HG03175 (cell line): ENCODE measurements at regions not wholly inside any gene's neighbourhood (a gene's known extent, or its start where the extent isn't known, plus 50 kb on each side); places are given as distances from the start of the nearest gene placed in this dataset.

Source experiments
- ATAC-seq: cut with Tn5 transposase; IDR thresholded peaks from one replicate; pipeline ENCODE4 v1.9.1; 2021; ENCODE audit warnings: mild to moderate bottlenecking, moderate library complexity; ENCODE audit not compliant: unreplicated experiment

GRCh38 chr7:142347091-142347490 lies 89.2 kb upstream of the PRSS58 start:
- ATAC-seq = no peak

DNA sequence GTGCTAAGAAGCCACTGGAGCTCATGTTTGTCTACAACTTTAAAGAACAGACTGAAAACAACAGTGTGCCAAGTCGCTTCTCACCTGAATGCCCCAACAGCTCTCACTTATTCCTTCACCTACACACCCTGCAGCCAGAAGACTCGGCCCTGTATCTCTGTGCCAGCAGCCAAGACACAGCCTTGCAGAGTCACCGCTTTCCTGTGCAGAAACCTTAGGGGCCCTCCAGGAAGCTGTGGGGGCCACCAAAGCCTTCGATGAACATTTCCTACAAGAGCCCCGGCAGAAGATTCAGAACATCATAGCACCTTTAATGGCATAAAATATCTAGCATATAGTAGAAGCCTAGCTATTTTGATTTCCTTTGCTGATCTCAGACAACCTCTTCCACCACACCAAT lies 88.0 kb upstream of the PRSS58 start:
- no peak for ATAC-seq

GRCh38 chr7:142338633-142339501 lies 81.0 kb upstream of the PRSS58 start:
- ATAC-seq = no peak

GRCh38 chr7:142337054-142338001 lies 79.5 kb upstream of the PRSS58 start:
- ATAC-seq = no peak

GRCh38 chr7:142334806-142335205 lies 76.9 kb upstream of the PRSS58 start:
- ATAC-seq = no peak

DNA sequence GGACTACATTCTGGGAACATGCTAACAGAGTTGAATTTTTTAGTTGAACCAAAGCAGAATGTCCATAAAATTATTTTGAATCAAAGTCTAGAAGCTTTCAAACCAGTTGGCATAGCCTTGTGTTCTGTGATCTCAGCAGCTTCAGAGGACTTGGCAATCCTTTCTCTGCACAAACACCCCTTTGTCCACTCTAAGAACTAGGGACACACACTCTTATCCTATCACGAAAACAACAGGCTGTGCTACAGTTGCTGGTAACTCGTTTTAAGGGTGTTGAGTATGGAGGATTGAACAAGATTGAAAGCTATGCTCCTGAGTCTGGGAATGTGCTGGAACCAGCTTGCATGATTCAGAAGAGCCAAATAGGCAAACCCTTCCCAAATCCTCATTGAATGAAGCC lies 76.4 kb upstream of the PRSS58 start:
- ATAC-seq = no peak

GRCh38 chr7:142332421-142332820 lies 74.6 kb upstream of the PRSS58 start:
- ATAC-seq = no peak

DNA sequence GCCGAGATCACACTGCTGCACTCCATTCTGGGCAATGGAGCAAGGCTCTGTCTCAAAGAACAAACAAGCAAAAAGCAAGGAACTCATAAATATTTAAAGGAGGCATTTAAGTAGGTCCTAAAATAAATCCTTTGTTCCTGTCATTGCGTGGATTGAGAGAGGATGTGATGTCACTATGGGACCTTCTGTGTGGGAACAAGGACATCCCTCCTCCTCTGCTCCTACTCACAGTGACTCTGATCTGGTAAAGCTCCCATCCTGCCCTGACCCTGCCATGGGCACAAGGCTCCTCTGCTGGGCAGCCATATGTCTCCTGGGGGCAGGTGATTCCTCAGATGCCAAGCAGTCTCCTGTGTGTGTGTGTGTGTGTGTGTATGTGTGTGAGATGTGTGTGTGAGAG lies 74.1 kb upstream of the PRSS58 start:
- ATAC-seq = no peak

GRCh38 chr7:142329062-142329790 lies 71.4 kb upstream of the PRSS58 start:
- no peak for ATAC-seq

- ATAC-seq = no peak
Measured at GRCh38 chr7:142328551-142328950, 70.7 kb upstream of the PRSS58 start.

GRCh38 chr7:142327628-142328405 lies 70.0 kb upstream of the PRSS58 start:
- ATAC-seq = no peak

DNA sequence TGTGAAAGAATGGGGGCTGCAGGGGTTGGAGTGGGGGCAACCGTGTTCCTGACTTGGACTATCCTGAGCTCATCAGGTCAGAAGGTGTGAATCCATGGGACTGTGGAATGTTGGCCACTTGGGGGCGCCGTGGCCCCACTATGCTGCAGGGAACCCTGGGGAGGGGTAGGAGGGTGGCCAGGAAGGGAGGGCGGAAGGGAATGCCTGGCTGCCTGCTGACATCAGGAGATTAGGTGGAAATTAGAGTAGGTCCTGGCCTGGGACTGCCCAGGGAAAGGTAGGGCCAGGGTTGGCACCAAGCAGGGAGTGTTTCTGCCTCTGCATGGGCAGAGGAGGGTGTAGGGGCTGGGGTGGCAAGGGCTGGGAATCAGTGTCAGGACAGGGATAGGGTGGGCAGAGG lies 65.8 kb upstream of the PRSS58 start:
- no peak for ATAC-seq

DNA sequence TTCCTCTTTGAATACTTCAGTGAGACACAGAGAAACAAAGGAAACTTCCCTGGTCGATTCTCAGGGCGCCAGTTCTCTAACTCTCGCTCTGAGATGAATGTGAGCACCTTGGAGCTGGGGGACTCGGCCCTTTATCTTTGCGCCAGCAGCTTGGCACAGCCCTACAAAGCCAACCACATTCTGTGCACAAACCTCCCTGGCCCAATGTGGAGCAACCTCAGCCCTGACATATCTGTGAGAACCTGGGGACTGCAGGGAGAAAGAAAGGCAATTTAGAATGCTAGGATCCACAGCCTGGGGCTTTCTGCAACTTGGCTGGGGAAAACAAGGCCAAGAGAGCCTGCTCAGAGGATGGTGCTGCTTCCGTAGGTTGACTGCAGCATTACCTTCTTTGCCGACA lies 63.5 kb upstream of the PRSS58 start:
- no peak for ATAC-seq

DNA sequence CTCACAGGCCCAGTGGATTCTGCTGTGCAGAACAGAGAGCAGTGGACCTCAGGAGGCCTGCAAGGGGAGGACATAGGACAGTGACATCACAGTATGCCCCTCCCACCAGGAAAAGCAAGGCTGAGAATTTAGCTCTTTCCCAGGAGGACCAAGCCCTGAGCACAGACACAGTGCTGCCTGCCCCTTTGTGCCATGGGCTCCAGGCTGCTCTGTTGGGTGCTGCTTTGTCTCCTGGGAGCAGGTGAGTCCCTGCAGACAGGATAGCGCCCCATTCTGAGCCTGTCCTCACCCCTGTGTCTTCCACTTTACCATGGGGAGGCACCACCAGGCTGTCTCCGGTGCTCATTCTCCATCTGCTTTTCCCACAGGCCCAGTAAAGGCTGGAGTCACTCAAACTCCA lies 63.0 kb upstream of the PRSS58 start:
- no peak for ATAC-seq

DNA sequence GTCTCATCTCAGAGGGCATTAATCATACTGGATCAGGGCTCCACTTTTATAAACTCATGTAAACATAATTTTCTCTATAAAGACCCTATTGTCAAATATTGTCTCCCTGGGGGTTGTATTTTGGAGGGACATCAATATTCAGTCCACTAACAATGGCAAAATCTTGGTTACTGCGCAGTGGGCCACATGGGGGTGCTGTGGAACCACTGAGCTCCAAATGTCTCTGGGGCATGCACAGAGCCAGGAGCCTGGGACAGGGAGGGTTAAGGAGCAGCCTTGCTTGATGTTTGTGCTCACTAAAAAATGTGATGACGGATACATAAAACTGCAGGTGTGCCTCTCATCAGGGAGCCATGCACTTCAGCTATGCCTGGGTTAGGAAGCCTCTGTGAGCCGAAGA lies 62.1 kb upstream of the PRSS58 start:
- ATAC-seq = no peak

DNA sequence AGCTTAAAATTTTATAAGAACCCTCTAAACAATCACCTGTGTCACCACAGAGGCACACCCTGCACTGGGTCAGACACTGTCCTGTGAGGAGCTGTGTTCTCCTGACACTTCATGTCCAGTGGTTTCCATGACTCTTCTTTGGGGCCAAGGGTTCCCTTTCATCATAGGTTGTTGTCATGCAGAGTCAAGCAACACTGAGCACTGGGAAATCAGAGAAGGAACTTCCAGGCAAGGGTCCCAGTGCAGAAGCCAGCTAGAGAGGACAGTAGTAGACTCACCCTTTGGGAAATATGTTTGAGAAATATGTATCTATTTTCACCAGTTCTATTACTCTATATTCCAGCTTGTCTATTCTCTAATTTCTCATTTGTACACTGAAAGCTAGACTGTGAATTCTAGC lies 56.4 kb upstream of the PRSS58 start:
- no peak for ATAC-seq

- no peak for ATAC-seq
Measured at GRCh38 chr7:142313528-142313927, 55.7 kb upstream of the PRSS58 start.

GRCh38 chr7:142311876-142312275 lies 54.0 kb upstream of the PRSS58 start:
- no peak for ATAC-seq

- ATAC-seq = no peak
Measured at GRCh38 chr7:142308918-142309317, 51.1 kb upstream of the PRSS58 start.

DNA sequence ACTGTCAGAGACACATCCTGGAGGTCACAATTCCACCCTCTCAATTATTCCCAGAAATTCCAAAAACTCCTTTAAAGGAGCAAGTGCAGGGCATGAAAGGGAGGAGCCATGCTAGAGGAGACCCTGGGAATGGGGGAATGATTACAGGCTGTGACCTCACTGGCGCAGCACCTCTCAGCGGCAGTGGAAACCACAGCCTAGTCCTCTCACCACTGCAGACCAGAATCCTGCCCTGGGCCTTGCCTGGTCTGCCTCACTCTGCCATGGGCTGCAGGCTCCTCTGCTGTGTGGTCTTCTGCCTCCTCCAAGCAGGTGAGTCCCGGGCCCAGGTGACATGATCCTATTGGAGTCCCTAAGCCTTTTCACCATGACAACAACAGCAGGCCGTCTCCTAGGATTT lies 50.5 kb upstream of the PRSS58 start:
- no peak for ATAC-seq
